HCT116 (cell line): ENCODE measurements at regions not wholly inside any gene's neighbourhood (a gene's known extent, or its start where the extent isn't known, plus 50 kb on each side); places are given as distances from the start of the nearest gene placed in this dataset.

ENCODE experiments used
- ATAC-seq: fragments of 200-7000 bp; cut with Tn5 transposase; 2 replicates; pipeline ENCODE4 v1.9.1; 2020; ENCODE audit warnings: mild to moderate bottlenecking, moderate library complexity
- BruUV-seq: library from RNA; stranded (reverse); fragments of 400-500 nt; replicated peaks from 2 replicates; lab custom pipeline; 2021; lab: Mats Ljungman, UMichigan
- CTCF ChIA-PET: fragments of 300-600 bp; sonication (Branson Sonifier 250); formaldehyde crosslinking; loops from one replicate; lab custom pipeline; 2021; ENCODE audit warnings: antibody characterized with exemption; lab: Charles Lee
- POLR2A ChIA-PET: fragments of 300-600, 350-600 bp; sonication (Branson Sonifier 250); formaldehyde crosslinking; loops from one replicate; lab custom pipeline; 2021; ENCODE audit warnings: antibody characterized with exemption; lab: Charles Lee
- RAD21 ChIA-PET, 2 experiments: fragments of 300-600 bp; sonication (Branson Sonifier 250); formaldehyde crosslinking; loops; one replicate each; lab custom pipeline; 2023; ENCODE audit warnings: low total read pairs in 2 of 2; ENCODE audit not compliant: uncharacterized antibody in 2 of 2, unreplicated experiment in 2 of 2, low non-redundant PET in 1 of 2; lab: Charles Lee
- DNase-seq: peaks from one replicate; pipeline ENCODE4 v3.0.0-alpha.2; 2010; ENCODE audit warnings: low read depth, low spot score
- H2AFZ ChIP-seq: fragments of 200-600 bp; shearing (Covaris generic), sonication (generic); 2 replicates; pipeline ENCODE4 v1.6.1; 2017; ENCODE audit warnings: low read depth, mixed run types, mixed read lengths, antibody characterized with exemption, low read length; ENCODE audit not compliant: poor library complexity, severe bottlenecking
- H3K27ac ChIP-seq: 2 replicates; pipeline ENCODE4 v1.5.1; 2012; ENCODE audit warnings: low read depth, low read length
- H3K27me3 ChIP-seq: fragments of 200-600 bp; sonication (generic); 2 replicates; pipeline ENCODE4 v1.6.1; 2016; ENCODE audit warnings: mixed run types, low read length, mixed read lengths; ENCODE audit not compliant: insufficient read depth
- H3K36me3 ChIP-seq, 2 experiments: fragments of 200-500 bp in 1 of 2; fragments of 200-600 bp in 1 of 2; sonication (Bioruptor generic) in 1 of 2; sonication (generic) in 1 of 2; 2 replicates each; pipeline versions ENCODE4 v1.5.1 to v1.6.1; 2014 to 2016; ENCODE audit warnings: low read length in 2 of 2, inconsistent platforms in 1 of 2, mixed read lengths in 1 of 2, mixed run types in 1 of 2; ENCODE audit not compliant: insufficient read depth in 2 of 2, control insufficient read depth in 1 of 2
- H3K4me1 ChIP-seq, 2 experiments: fragments of 200-600 bp in 1 of 2; sonication (generic) in 1 of 2; 2 replicates each; pipeline versions ENCODE4 v1.5.1 to v1.6.1; 2012 to 2017; ENCODE audit warnings: low read length in 2 of 2, inconsistent platforms in 1 of 2, mild to moderate bottlenecking in 1 of 2, mixed read lengths in 1 of 2, mixed run types in 1 of 2, moderate library complexity in 1 of 2; ENCODE audit not compliant: insufficient read depth in 2 of 2, control insufficient read depth in 1 of 2
- H3K4me2 ChIP-seq: fragments of 200-600 bp; sonication (generic); 2 replicates; pipeline ENCODE4 v1.6.1; 2017; ENCODE audit warnings: mixed run types, low read length, mixed read lengths
- H3K4me3 ChIP-seq, 2 experiments: fragments of 200-600 bp in 1 of 2; sonication (generic) in 1 of 2; replicated peaks in 1 of 2; 2 replicates each; pipeline ENCODE4 v1.5.1; 2011 to 2016; ENCODE audit warnings: low read length in 2 of 2, control low read depth in 1 of 2, low read depth in 1 of 2, mild to moderate bottlenecking in 1 of 2, mixed read lengths in 1 of 2, mixed run types in 1 of 2
- H3K79me2 ChIP-seq: fragments of 200-600 bp; sonication (generic); 2 replicates; pipeline ENCODE4 v1.6.1; 2017; ENCODE audit warnings: mild to moderate bottlenecking, mixed run types, low read length, moderate library complexity, mixed read lengths; ENCODE audit not compliant: insufficient read depth
- H3K9ac ChIP-seq: fragments of 200-600 bp; sonication (generic); 2 replicates; pipeline ENCODE4 v1.6.1; 2016; ENCODE audit warnings: low read length, mixed read lengths
- H3K9me2 ChIP-seq: fragments of 200-600 bp; sonication (generic), shearing (Covaris generic); 2 replicates; pipeline ENCODE4 v1.6.1; 2017; ENCODE audit warnings: mixed run types, mild to moderate bottlenecking, moderate library complexity; ENCODE audit not compliant: insufficient read depth
- H3K9me3 ChIP-seq, 2 experiments: fragments of 200-500 bp in 1 of 2; fragments of 200-600 bp in 1 of 2; sonication (Bioruptor generic) in 1 of 2; sonication (generic) in 1 of 2; 2 replicates each; pipeline ENCODE4 v1.6.1; 2014 to 2017; ENCODE audit warnings: low read length in 2 of 2, mixed read lengths in 2 of 2, inconsistent platforms in 1 of 2, low read depth in 1 of 2, mild to moderate bottlenecking in 1 of 2, mixed run types in 1 of 2, moderate library complexity in 1 of 2; ENCODE audit not compliant: control insufficient read depth in 1 of 2, insufficient read depth in 1 of 2
- H4K20me1 ChIP-seq: fragments of 200-600 bp; sonication (generic), shearing (Covaris generic); 2 replicates; pipeline ENCODE4 v1.6.1; 2017; ENCODE audit warnings: mixed run types, mild to moderate bottlenecking, moderate library complexity; ENCODE audit not compliant: insufficient read depth
- ATF3 ChIP-seq: IDR thresholded peaks from 2 replicates; pipeline ENCODE4 v1.6.1; 2012
- ELF1 ChIP-seq: IDR thresholded peaks from 2 replicates; pipeline ENCODE4 v1.6.1; 2012; ENCODE audit warnings: low read depth, borderline replicate concordance
- EZH2phosphoT487 ChIP-seq: fragments of 200-600 bp; IDR thresholded peaks from 2 replicates; pipeline ENCODE4 v1.6.1; 2018; ENCODE audit warnings: antibody characterized with exemption, borderline replicate concordance
- JUND ChIP-seq: IDR thresholded peaks from 2 replicates; pipeline ENCODE4 v1.6.1; 2012
- POLR2A ChIP-seq: IDR thresholded peaks from 2 replicates; pipeline ENCODE4 v1.7.0; 2011; ENCODE audit warnings: borderline replicate concordance; ENCODE audit not compliant: insufficient read depth, insufficient read length; ENCODE audit errors: extremely low read depth
- SIN3A ChIP-seq: IDR thresholded peaks from 2 replicates; pipeline ENCODE4 v1.6.1; 2012; ENCODE audit warnings: low read depth
- ZBTB33 ChIP-seq: IDR thresholded peaks from 2 replicates; pipeline ENCODE4 v1.6.1; 2011; ENCODE audit warnings: mild to moderate bottlenecking, low read length, moderate library complexity; ENCODE audit not compliant: insufficient replicate concordance; ENCODE audit errors: extremely low read depth
- intact Hi-C: fragments of 100-400 bp; cut with micrococcal nuclease; formaldehyde crosslinking; loops from 2 replicates; pipeline ENCODE4 v1.10.0; 2022
- TF ChIP-seq, protein P1 (sequence below): IDR thresholded peaks from 2 replicates; pipeline ENCODE4 v1.6.1; 2012

- no peaks in the 10 kb centered on the region for H3K36me3 ChIP-seq
- POLR2A ChIA-PET = no interaction called here
- intact Hi-C loops = no loop called here
- DNase-seq = no peak
- no peak overlapping the region for H2AFZ ChIP-seq
- no peaks in the 10 kb centered on the region for H3K9me3 ChIP-seq
- TF ChIP-seq, protein P1, sequence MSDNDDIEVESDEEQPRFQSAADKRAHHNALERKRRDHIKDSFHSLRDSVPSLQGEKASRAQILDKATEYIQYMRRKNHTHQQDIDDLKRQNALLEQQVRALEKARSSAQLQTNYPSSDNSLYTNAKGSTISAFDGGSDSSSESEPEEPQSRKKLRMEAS = no peak
- H3K27me3 ChIP-seq = no peaks in the 10 kb centered on the region
- RAD21 ChIA-PET = no interaction called here
- no peaks in the 10 kb centered on the region for H4K20me1 ChIP-seq
- H3K4me2 ChIP-seq = no peak overlapping the region
- H3K9me2 ChIP-seq = no peaks in the 10 kb centered on the region
- no peaks in the 10 kb centered on the region for H3K4me1 ChIP-seq
- no peak overlapping the region for H3K4me3 ChIP-seq
- no peak overlapping the region for H3K27ac ChIP-seq
- no peak overlapping the region for H3K9ac ChIP-seq
- no TSS peak for BruUV-seq
- H3K79me2 ChIP-seq = no peaks in the 10 kb centered on the region
- CTCF ChIA-PET = no interaction called here
- ATAC-seq = no peak
Observed at GRCh38 chr12:73180734-73181133, 908.6 kb downstream of the TRHDE start.

DNA sequence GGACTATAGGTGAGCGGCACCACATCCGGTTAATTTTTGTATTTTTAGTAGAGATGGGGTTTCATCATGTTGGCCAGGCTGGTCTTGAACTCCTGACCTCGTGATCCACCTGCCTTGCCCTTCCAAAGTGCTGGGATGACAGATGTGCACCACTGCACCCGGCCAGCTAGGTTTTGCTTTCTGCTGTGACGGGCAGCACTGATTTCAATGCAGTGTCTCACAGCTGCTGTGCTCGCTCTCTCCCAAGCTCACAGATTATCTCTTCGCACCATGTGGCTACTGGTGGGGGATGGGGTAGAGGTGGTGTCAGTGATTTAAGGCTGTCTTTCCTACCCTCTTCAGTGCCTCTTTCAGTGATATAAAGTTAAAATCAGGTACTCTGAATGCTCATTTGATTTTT is 909.1 kb downstream of the TRHDE start:
- Histone ChIP-seq H3K4me2 (no peak overlapping the region), H4K20me1 (no peaks in the 10 kb centered on the region), H3K79me2 (no peaks in the 10 kb centered on the region), H3K9me3 (no peaks in the 10 kb centered on the region), H3K27me3 (no peaks in the 10 kb centered on the region), H2AFZ (no peak overlapping the region), H3K9me2 (no peaks in the 10 kb centered on the region), H3K4me3 (no peak overlapping the region), H3K9ac (no peak overlapping the region), H3K4me1 (no peaks in the 10 kb centered on the region), H3K36me3 (no peaks in the 10 kb centered on the region), H3K27ac (no peak overlapping the region)
- CTCF ChIA-PET = no interaction called here
- intact Hi-C loops = no loop called here
- POLR2A ChIA-PET = no interaction called here
- ATAC-seq (no peak), DNase-seq (no peak)
- no TSS peak for BruUV-seq
- TF ChIP-seq ZBTB33 (no peak), JUND (no peak), SIN3A (no peak), POLR2A (no peak), EZH2phosphoT487 (no peak), ATF3 (no peak), ELF1 (no peak)
- RAD21 ChIA-PET = no interaction called here
